ENCODE measurements at regions not wholly inside any gene's neighbourhood (a gene's known extent, or its start where the extent isn't known, plus 50 kb on each side); places are given as distances from the start of the nearest gene placed in this dataset.

DNA sequence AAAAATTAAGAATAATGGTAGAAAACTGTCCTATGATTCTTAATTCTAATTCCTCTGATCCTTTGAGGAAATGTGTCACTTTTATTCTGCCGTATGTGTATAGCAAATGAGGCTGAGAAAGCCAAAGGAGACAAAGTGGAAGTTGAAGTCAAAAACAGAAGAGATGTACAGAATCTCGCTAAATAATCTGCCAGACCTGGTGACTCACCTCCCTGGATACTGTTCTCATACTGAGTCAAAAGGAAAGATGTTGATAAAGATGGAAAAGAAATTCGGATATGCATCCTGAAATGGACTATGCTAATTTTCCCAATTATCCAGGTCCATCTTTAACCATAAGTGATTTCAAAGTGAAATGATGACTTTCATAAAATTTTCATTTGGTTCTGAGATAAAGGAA, 92.5 kb downstream of the DUSP6 start:
- Mint-ChIP-seq H3K4me1 (peaks cover 15% of the 10 kb centered on the region), H3K36me3 (ENCODE audit: low read depth) (no peaks in the 10 kb centered on the region), H3K27ac (no peak overlapping the region), H3K27me3 (ENCODE audit: insufficient read depth) (no peaks in the 10 kb centered on the region), H3K9me3 (peaks cover 3% of the 10 kb centered on the region), H3K4me3 (no peak overlapping the region)
- TF ChIP-seq, protein P1, sequence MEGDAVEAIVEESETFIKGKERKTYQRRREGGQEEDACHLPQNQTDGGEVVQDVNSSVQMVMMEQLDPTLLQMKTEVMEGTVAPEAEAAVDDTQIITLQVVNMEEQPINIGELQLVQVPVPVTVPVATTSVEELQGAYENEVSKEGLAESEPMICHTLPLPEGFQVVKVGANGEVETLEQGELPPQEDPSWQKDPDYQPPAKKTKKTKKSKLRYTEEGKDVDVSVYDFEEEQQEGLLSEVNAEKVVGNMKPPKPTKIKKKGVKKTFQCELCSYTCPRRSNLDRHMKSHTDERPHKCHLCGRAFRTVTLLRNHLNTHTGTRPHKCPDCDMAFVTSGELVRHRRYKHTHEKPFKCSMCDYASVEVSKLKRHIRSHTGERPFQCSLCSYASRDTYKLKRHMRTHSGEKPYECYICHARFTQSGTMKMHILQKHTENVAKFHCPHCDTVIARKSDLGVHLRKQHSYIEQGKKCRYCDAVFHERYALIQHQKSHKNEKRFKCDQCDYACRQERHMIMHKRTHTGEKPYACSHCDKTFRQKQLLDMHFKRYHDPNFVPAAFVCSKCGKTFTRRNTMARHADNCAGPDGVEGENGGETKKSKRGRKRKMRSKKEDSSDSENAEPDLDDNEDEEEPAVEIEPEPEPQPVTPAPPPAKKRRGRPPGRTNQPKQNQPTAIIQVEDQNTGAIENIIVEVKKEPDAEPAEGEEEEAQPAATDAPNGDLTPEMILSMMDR (conservative IDR thresholded peaks at IDR 0.05) = no peak
- Histone ChIP-seq H3K27ac (ENCODE audit: low read depth, low read length) (no peak overlapping the region), H3K9ac (ENCODE audit: extremely low read depth, low read length, poor library complexity, severe bottlenecking) (no peak overlapping the region), H3K4me3 (ENCODE audit: low read length) (no peak overlapping the region), H3K9me3 (ENCODE audit: control insufficient read depth, low read length) (peaks cover 7% of the 10 kb centered on the region), H3K27me3 (ENCODE audit: control insufficient read depth, insufficient read depth, low read length, poor library complexity, severe bottlenecking) (no peaks in the 10 kb centered on the region), H3K36me3 (ENCODE audit: control insufficient read depth, insufficient read depth, low read length) (no peaks in the 10 kb centered on the region), H3K4me1 (ENCODE audit: control insufficient read depth, insufficient read depth, low read length) (no peaks in the 10 kb centered on the region)
- DNase-seq = no peak
- WGBS, 2 experiments (ENCODE audit: insufficient coverage in 1 of 2, insufficient read length in 1 of 2) = 89 to 100% methylated on average over 2 to 3 of the region's 3 CpGs

DNA sequence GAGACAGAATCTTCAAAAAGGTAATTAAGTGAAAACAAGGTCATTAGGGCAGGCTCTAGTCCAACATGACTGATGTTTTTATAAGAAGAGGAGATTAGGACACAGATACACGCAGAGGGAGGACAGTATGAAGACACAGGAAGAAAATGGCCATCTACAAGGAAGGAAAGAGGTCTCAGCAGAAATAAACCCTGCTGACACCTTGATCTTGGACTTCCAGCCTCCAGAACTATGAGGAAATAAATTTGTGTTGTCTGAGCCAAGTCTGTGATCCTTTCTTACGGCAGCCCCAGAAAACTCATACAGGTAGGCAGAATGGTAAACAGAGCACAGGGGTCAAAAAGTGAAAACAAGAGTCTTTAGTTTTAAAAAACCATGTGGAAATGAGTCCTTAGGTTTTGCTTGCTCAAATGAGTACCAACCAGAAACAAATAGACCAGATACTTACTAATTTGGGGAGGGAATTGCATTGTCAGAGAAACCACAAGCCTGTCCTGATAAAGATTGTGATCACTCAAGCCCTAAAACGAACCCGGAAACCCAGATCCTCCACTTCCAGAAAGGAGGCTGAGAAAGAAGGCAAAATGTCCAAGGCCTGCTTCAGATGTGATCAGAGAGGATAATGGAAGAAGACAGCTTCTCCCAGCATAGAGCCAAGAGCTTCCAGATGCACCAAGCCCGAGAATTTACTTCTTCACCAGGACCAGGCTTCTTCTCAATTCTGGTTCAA, 93.9 kb downstream of the DUSP6 start:
- H3K27ac Mint-ChIP-seq = no peak overlapping the region
- H3K4me3 Mint-ChIP-seq = no peak overlapping the region
- Histone ChIP-seq H3K9me3 (ENCODE audit: control insufficient read depth, low read length) (peaks cover 7% of the 10 kb centered on the region), H3K9ac (ENCODE audit: extremely low read depth, low read length, poor library complexity, severe bottlenecking) (no peak overlapping the region), H3K36me3 (ENCODE audit: control insufficient read depth, insufficient read depth, low read length) (no peaks in the 10 kb centered on the region), H3K4me1 (ENCODE audit: control insufficient read depth, insufficient read depth, low read length) (no peaks in the 10 kb centered on the region), H3K4me3 (ENCODE audit: low read length) (no peak overlapping the region), H3K27me3 (ENCODE audit: control insufficient read depth, insufficient read depth, low read length, poor library complexity, severe bottlenecking) (no peaks in the 10 kb centered on the region), H3K27ac (ENCODE audit: low read depth, low read length) (no peak overlapping the region)
- no peaks in the 10 kb centered on the region for H3K27me3 Mint-ChIP-seq (ENCODE audit: insufficient read depth)
- peaks cover 3% of the 10 kb centered on the region for H3K9me3 Mint-ChIP-seq
- 93 to 97% methylated on average over 3 to 5 of the region's 5 CpGs for WGBS, 2 experiments (ENCODE audit: insufficient coverage in 1 of 2, insufficient read length in 1 of 2)
- TF ChIP-seq, protein P1 (conservative IDR thresholded peaks at IDR 0.05) = no peak
- no peaks in the 10 kb centered on the region for H3K36me3 Mint-ChIP-seq (ENCODE audit: low read depth)
- peaks cover 6% of the 10 kb centered on the region for H3K4me1 Mint-ChIP-seq
- DNase-seq = no peak

DNA sequence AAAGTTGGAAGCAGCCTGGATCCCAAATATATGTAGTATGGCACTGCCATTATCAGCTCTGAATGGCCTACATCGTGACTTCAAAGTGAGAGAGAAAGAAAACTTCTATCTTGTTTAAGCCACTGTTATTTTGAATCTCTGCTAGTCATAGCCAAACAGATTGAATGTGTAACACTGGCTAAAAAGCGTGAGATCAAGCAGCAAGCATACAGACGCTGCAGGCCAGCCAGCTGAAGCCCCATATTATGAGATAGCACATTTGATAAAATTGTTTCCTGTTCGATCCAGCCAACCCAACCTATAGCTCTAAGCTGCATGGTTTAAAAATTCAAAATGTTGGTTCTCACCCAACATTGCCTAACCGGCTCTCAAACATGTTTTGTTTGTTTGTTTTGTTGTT, 95.0 kb downstream of the DUSP6 start:
- WGBS, 2 experiments (ENCODE audit: insufficient coverage in 1 of 2, insufficient read length in 1 of 2) = 94 to 96% methylated on average over 4 to 5 of the region's 5 CpGs
- no peaks in the 10 kb centered on the region for H3K36me3 ChIP-seq (ENCODE audit: control insufficient read depth, insufficient read depth, low read length)
- peaks cover 7% of the 10 kb centered on the region for H3K9me3 ChIP-seq (ENCODE audit: control insufficient read depth, low read length)

More for the DNA sequence above, 95.0 kb downstream of the DUSP6 start:
- H3K27me3 Mint-ChIP-seq (ENCODE audit: insufficient read depth) = no peaks in the 10 kb centered on the region
- TF ChIP-seq, protein P1 (conservative IDR thresholded peaks at IDR 0.05) = no peak
- Histone ChIP-seq H3K4me1 (ENCODE audit: control insufficient read depth, insufficient read depth, low read length) (no peaks in the 10 kb centered on the region), H3K27ac (ENCODE audit: low read depth, low read length) (no peak overlapping the region), H3K9ac (ENCODE audit: extremely low read depth, low read length, poor library complexity, severe bottlenecking) (no peak overlapping the region), H3K4me3 (ENCODE audit: low read length) (no peak overlapping the region), H3K27me3 (ENCODE audit: control insufficient read depth, insufficient read depth, low read length, poor library complexity, severe bottlenecking) (no peaks in the 10 kb centered on the region)
- no peak overlapping the region for H3K27ac Mint-ChIP-seq
- H3K9me3 Mint-ChIP-seq = peaks cover 3% of the 10 kb centered on the region
- H3K4me3 Mint-ChIP-seq = no peak overlapping the region
- DNase-seq = no peak
- H3K36me3 Mint-ChIP-seq (ENCODE audit: low read depth) = no peaks in the 10 kb centered on the region
- no peaks in the 10 kb centered on the region for H3K4me1 Mint-ChIP-seq
